Uterus (tissue), 2 donors: ENCODE measurements at regions not wholly inside any gene's neighbourhood (a gene's known extent, or its start where the extent isn't known, plus 50 kb on each side); places are given as distances from the start of the nearest gene placed in this dataset.

Source experiments
- POLR2A ChIP-seq, 2 donors: fragments of 450-650 bp; IDR thresholded peaks; one replicate each; pipeline ENCODE4 v1.6.1; 2016; ENCODE audit warnings: antibody characterized with exemption in 2 of 2, mild to moderate bottlenecking in 1 of 2, moderate library complexity in 1 of 2
- TF ChIP-seq, protein P1 (sequence below), 4 experiments: fragments of 200-600 bp in 2 of 4; fragments of 450-650 bp in 2 of 4; sonication (generic) in 2 of 4; IDR thresholded peaks; one replicate each; pipeline ENCODE4 v1.5.1; 2016 to 2019; ENCODE audit warnings: antibody characterized with exemption in 4 of 4, mild to moderate bottlenecking in 2 of 4, moderate library complexity in 1 of 4

DNA sequence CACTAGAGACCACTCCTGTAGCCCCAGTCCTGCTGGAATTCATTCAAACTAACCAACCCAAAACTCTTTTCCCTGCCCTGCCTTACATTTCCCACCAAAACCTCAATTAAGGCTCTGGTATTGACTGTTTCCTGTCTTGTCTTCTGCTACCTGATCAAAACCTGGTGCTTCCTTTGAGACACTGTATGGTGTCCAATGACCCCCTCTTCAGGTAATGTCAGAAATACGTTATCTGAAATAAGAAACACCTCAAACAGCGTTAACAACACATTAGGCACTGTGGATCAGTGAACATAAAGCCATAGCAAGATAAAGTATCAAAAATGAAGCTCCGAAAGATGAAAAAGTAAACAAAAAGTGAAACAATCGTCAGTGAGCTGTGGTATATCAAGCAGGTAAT is 343.2 kb upstream of the ZP4 start:
- TF ChIP-seq, protein P1, sequence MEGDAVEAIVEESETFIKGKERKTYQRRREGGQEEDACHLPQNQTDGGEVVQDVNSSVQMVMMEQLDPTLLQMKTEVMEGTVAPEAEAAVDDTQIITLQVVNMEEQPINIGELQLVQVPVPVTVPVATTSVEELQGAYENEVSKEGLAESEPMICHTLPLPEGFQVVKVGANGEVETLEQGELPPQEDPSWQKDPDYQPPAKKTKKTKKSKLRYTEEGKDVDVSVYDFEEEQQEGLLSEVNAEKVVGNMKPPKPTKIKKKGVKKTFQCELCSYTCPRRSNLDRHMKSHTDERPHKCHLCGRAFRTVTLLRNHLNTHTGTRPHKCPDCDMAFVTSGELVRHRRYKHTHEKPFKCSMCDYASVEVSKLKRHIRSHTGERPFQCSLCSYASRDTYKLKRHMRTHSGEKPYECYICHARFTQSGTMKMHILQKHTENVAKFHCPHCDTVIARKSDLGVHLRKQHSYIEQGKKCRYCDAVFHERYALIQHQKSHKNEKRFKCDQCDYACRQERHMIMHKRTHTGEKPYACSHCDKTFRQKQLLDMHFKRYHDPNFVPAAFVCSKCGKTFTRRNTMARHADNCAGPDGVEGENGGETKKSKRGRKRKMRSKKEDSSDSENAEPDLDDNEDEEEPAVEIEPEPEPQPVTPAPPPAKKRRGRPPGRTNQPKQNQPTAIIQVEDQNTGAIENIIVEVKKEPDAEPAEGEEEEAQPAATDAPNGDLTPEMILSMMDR (IDR thresholded peaks at IDR 0.05) = no peak
- no peak for TF ChIP-seq POLR2A (IDR thresholded peaks at IDR 0.05)
